Activated T-cell treated with anti-CD3 and anti-CD28 coated beads, Interleukin-2, amount 50 U/mL, for 72 hours (primary cell): ENCODE measurements at regions not wholly inside any gene's neighbourhood (a gene's known extent, or its start where the extent isn't known, plus 50 kb on each side); places are given as distances from the start of the nearest gene placed in this dataset.

ENCODE experiments used
- ATAC-seq, 2 donors: fragments of 150-1000 bp; cut with Tn5 transposase; replicated peaks in 1 of 2; 2 replicates each; pipeline ENCODE4 v1.10.0; 2021; ENCODE audit warnings: moderate library complexity in 2 of 2, mild to moderate bottlenecking in 1 of 2
- DNase-seq, 2 donors: peaks; one replicate each; pipeline ENCODE4 v3.0.0; 2021 to 2022; ENCODE audit warnings: mixed read lengths in 1 of 2
- H3K27ac Mint-ChIP-seq: one replicate; pipeline ENCODE4 v1.8.0; 2022; ENCODE audit warnings: mild to moderate bottlenecking, moderate library complexity, mixed read lengths
- H3K27me3 Mint-ChIP-seq: one replicate; pipeline ENCODE4 v1.8.0; 2022; ENCODE audit warnings: low read depth, mixed read lengths
- H3K36me3 Mint-ChIP-seq, 2 donors: one replicate each; pipeline ENCODE4 v1.8.0; 2022; ENCODE audit warnings: mixed read lengths in 2 of 2, mild to moderate bottlenecking in 1 of 2; ENCODE audit not compliant: insufficient read depth in 2 of 2
- H3K4me1 Mint-ChIP-seq: one replicate; pipeline ENCODE4 v1.8.0; 2022; ENCODE audit warnings: low read depth, mixed read lengths
- H3K4me3 Mint-ChIP-seq, 2 donors: one replicate each; pipeline ENCODE4 v1.8.0; 2022; ENCODE audit warnings: mild to moderate bottlenecking in 2 of 2, mixed read lengths in 2 of 2, moderate library complexity in 2 of 2
- H3K9me3 Mint-ChIP-seq, 2 donors: one replicate each; pipeline ENCODE4 v1.8.0; 2022; ENCODE audit warnings: mixed read lengths in 2 of 2

- no peak for ATAC-seq
These were observed 909.0 kb downstream of the CENPC start for GRCh38 chr4:66636349-66636748.

DNA sequence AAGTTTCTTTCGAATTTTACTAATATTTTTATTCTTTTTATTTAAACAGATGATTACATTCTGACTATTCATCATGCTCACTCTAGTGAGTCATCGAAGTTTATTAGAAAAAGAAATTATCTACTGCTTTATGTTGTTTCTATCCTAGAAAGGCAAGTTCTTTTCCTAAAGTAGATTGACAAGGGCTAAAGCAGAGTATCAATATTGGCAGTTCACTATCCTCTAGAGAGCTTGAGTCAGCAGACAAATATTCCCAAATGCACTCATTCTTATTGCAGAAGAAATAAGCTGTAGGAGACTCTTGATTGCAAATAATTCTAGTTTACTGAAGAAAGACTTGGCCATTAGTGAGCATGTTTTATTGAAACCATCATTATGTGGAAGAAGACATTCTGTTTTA is 911.8 kb downstream of the CENPC start:
- Mint-ChIP-seq H3K9me3 (peaks cover 0 to 2% of the 10 kb centered on the region in 2 donors), H3K27me3 (no peaks in the 10 kb centered on the region), H3K36me3 (no peaks in the 10 kb centered on the region), H3K27ac (no peak overlapping the region), H3K4me3 (no peak overlapping the region), H3K4me1 (no peaks in the 10 kb centered on the region)
- DNase-seq (no peak), ATAC-seq (no peak)

More at GRCh38 chr4:66636349-66636748, 909.0 kb downstream of the CENPC start:
- Mint-ChIP-seq H3K36me3 (no peaks in the 10 kb centered on the region), H3K4me3 (no peak overlapping the region), H3K27me3 (no peaks in the 10 kb centered on the region), H3K27ac (no peak overlapping the region), H3K9me3 (peaks cover 0 to 2% of the 10 kb centered on the region in 2 donors), H3K4me1 (no peaks in the 10 kb centered on the region)
- DNase-seq: no peak

- DNase-seq (no peak), ATAC-seq (no peak)
- Mint-ChIP-seq H3K9me3 (peaks cover 0 to 2% of the 10 kb centered on the region in 2 donors), H3K4me1 (no peaks in the 10 kb centered on the region), H3K27ac (no peak overlapping the region), H3K36me3 (no peaks in the 10 kb centered on the region), H3K4me3 (no peak overlapping the region), H3K27me3 (no peaks in the 10 kb centered on the region)
These were observed 915.4 kb downstream of the CENPC start for GRCh38 chr4:66629927-66630326.

GRCh38 chr4:66628146-66628545 is 917.2 kb downstream of the CENPC start:
- no peaks in the 10 kb centered on the region for H3K36me3 Mint-ChIP-seq
- H3K4me3 Mint-ChIP-seq: no peak overlapping the region
- no peaks in the 10 kb centered on the region for H3K27me3 Mint-ChIP-seq
- peaks cover 4 to 6% of the 10 kb centered on the region in 2 donors for H3K9me3 Mint-ChIP-seq
- ATAC-seq (no peak), DNase-seq (no peak)
- no peak overlapping the region for H3K27ac Mint-ChIP-seq
- H3K4me1 Mint-ChIP-seq: no peaks in the 10 kb centered on the region

DNA sequence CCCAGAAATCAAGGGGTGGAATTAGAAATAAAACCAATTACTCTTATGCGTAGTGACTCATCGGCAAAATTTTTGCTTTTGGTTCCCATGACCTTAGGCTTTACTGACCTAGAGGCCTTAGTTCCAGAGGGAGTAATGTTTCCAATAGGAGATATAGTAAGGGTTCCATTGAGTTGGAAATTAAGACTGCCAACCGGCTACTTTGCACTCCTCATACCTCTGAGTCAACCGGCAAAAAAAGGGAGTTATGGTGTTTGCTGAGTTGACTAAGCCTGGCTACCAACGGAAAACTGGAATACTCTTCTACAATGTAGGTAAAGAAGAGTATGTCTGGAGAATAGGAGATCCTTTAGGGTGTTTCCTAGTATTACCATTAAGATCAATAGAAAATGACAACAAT is 919.8 kb downstream of the CENPC start:
- DNase-seq (no peak), ATAC-seq (no peak)
- no peaks in the 10 kb centered on the region for H3K4me1 Mint-ChIP-seq
- peaks cover 4 to 11% of the 10 kb centered on the region in 2 donors for H3K9me3 Mint-ChIP-seq
- H3K36me3 Mint-ChIP-seq: no peaks in the 10 kb centered on the region
- no peak overlapping the region for H3K27ac Mint-ChIP-seq
- no peak overlapping the region for H3K4me3 Mint-ChIP-seq
- no peaks in the 10 kb centered on the region for H3K27me3 Mint-ChIP-seq

GRCh38 chr4:66613591-66613990 is 931.7 kb downstream of the CENPC start:
- no peak overlapping the region for H3K4me3 Mint-ChIP-seq
- peaks cover 6 to 18% of the 10 kb centered on the region in 2 donors for H3K9me3 Mint-ChIP-seq
- no peak overlapping the region for H3K27ac Mint-ChIP-seq
- no peaks in the 10 kb centered on the region for H3K4me1 Mint-ChIP-seq
- ATAC-seq (no peak), DNase-seq (no peak)
- H3K36me3 Mint-ChIP-seq: no peaks in the 10 kb centered on the region
- H3K27me3 Mint-ChIP-seq: no peaks in the 10 kb centered on the region

GRCh38 chr4:66609014-66609413 is 936.3 kb downstream of the CENPC start:
- H3K27me3 Mint-ChIP-seq: no peaks in the 10 kb centered on the region
- H3K36me3 Mint-ChIP-seq: no peaks in the 10 kb centered on the region
- no peak overlapping the region for H3K27ac Mint-ChIP-seq
- H3K4me1 Mint-ChIP-seq: no peaks in the 10 kb centered on the region
- no peak overlapping the region for H3K4me3 Mint-ChIP-seq
- ATAC-seq: no peak
- DNase-seq: no peak
- H3K9me3 Mint-ChIP-seq: peaks cover 4 to 10% of the 10 kb centered on the region in 2 donors

- Mint-ChIP-seq H3K36me3 (no peaks in the 10 kb centered on the region), H3K27ac (no peak overlapping the region), H3K9me3 (peaks cover 1 to 4% of the 10 kb centered on the region in 2 donors), H3K4me3 (no peak overlapping the region), H3K27me3 (no peaks in the 10 kb centered on the region), H3K4me1 (no peaks in the 10 kb centered on the region)
- ATAC-seq (no peak), DNase-seq (no peak)
These were observed 936.6 kb upstream of the EPHA5 start for GRCh38 chr4:66606908-66607307.

- H3K9me3 Mint-ChIP-seq: peaks cover 1 to 4% of the 10 kb centered on the region in 2 donors
- no peaks in the 10 kb centered on the region for H3K36me3 Mint-ChIP-seq
- H3K4me1 Mint-ChIP-seq: no peaks in the 10 kb centered on the region
- H3K27ac Mint-ChIP-seq: no peak overlapping the region
- H3K4me3 Mint-ChIP-seq: no peak overlapping the region
- DNase-seq (no peak), ATAC-seq (no peak)
- H3K27me3 Mint-ChIP-seq: no peaks in the 10 kb centered on the region
These were observed 935.9 kb upstream of the EPHA5 start for GRCh38 chr4:66606215-66606614.

- Mint-ChIP-seq H3K27ac (no peak overlapping the region), H3K36me3 (no peaks in the 10 kb centered on the region), H3K4me3 (no peak overlapping the region), H3K27me3 (no peaks in the 10 kb centered on the region), H3K9me3 (peaks cover 1 to 6% of the 10 kb centered on the region in 2 donors), H3K4me1 (no peaks in the 10 kb centered on the region)
- DNase-seq (no peak), ATAC-seq (no peak)
These were observed 933.9 kb upstream of the EPHA5 start for GRCh38 chr4:66604192-66604591.

DNA sequence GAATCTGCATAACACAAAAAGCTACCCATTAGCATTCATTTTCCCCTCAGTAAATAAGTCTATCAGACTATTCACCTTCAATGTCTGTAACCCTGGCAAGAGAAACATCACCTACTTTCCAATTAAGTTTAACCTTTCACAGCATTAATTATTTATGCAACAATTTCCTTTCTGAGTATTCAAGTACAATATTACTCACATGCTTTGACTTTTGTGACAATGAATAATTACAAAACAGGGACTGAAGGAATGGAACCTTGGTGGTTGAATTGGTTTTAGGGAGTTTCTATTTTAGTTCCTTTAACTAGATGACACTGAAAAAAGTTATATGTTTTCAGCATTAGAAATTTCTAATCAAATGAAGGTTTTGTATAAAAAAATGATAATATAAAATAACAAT is 932.3 kb upstream of the EPHA5 start:
- Mint-ChIP-seq H3K4me3 (no peak overlapping the region), H3K4me1 (no peaks in the 10 kb centered on the region), H3K9me3 (peaks cover 1 to 7% of the 10 kb centered on the region in 2 donors), H3K27me3 (no peaks in the 10 kb centered on the region), H3K36me3 (no peaks in the 10 kb centered on the region), H3K27ac (no peak overlapping the region)
- DNase-seq (no peak), ATAC-seq (no peak)

- Mint-ChIP-seq H3K4me1 (no peaks in the 10 kb centered on the region), H3K27me3 (no peaks in the 10 kb centered on the region), H3K9me3 (peaks cover 3 to 8% of the 10 kb centered on the region in 2 donors), H3K4me3 (no peak overlapping the region), H3K36me3 (no peaks in the 10 kb centered on the region), H3K27ac (no peak overlapping the region)
- ATAC-seq (no peak), DNase-seq (no peak)
These were observed 921.7 kb upstream of the EPHA5 start for GRCh38 chr4:66591968-66592367.

DNA sequence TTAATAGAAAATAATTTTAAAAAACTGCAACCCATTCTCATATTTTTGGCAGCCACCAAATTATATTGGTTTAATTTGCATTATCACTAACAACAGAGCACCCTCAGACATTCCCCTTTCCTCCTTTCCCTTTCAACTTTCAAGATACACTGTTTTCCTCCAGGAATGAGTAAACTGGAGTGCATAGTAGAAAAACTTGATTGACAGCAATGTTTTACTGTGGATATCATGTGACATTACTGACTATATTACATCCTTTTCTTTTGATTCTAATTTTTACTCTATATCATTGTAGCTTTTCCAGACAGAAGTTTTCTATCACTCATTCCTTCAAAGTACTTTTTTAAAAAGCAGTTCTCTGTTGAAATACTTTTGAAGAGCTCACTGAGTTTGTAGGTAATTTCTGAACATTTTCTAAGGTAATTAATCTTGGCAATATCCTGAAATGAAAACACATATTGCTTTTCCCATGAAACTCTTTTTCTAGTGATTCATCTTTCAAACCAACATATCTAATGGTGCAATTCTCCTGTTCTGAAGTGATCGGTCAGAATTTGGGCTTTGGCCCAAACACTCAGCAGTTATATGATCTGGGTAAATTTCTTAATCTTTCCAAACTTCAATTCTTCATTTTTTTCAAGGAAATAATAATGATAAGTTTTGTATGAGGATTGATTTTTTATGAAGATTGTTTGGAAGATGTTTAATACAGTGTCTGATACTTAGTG is 920.4 kb upstream of the EPHA5 start:
- H3K9me3 Mint-ChIP-seq: peaks cover 3 to 6% of the 10 kb centered on the region in 2 donors
- no peak overlapping the region for H3K4me3 Mint-ChIP-seq
- no peaks in the 10 kb centered on the region for H3K27me3 Mint-ChIP-seq
- no peak for ATAC-seq
- no peaks in the 10 kb centered on the region for H3K36me3 Mint-ChIP-seq
- no peak overlapping the region for H3K27ac Mint-ChIP-seq
- DNase-seq: no peak
- no peaks in the 10 kb centered on the region for H3K4me1 Mint-ChIP-seq

GRCh38 chr4:66589183-66589582 is 918.9 kb upstream of the EPHA5 start:
- Mint-ChIP-seq H3K4me1 (no peaks in the 10 kb centered on the region), H3K4me3 (no peak overlapping the region), H3K27ac (no peak overlapping the region), H3K27me3 (no peaks in the 10 kb centered on the region), H3K9me3 (peaks cover 3 to 6% of the 10 kb centered on the region in 2 donors), H3K36me3 (no peaks in the 10 kb centered on the region)
- ATAC-seq: no peak
- no peak for DNase-seq
